H4 (cell line): ENCODE measurements at regions not wholly inside any gene's neighbourhood (a gene's known extent, or its start where the extent isn't known, plus 50 kb on each side); places are given as distances from the start of the nearest gene placed in this dataset.
"Not testable (repeated sequence)": the region's sequence is repeated elsewhere in the genome, so short reads cannot be mapped to it uniquely, and the experiment has no call there.

ENCODE experiments used
- DNase-seq: peaks from one replicate; pipeline ENCODE4 v3.0.0-alpha.2; 2015; ENCODE audit warnings: low spot score

DNA sequence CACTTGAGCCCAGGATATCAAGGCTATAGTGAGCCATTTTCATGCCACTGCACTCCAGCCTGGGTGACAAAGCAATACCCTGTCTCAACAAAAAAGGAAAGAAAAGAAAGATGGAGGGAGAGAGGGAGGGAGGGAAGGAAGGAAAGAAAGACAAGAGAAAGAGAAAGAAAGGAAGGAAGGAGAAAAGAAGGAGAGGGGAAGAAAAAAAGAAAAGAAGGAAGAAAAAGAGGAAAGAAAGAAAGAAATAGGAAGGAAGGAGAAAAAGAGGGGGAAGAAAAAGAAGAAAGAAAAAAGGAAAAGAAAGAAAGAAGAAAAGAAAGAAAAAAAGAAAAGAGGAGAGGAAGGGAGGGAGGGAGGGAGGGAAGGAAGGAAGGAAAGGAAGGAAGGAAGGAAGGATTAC, 321.5 kb upstream of the CNTNAP2 start:
- DNase-seq, result no peak

DNA sequence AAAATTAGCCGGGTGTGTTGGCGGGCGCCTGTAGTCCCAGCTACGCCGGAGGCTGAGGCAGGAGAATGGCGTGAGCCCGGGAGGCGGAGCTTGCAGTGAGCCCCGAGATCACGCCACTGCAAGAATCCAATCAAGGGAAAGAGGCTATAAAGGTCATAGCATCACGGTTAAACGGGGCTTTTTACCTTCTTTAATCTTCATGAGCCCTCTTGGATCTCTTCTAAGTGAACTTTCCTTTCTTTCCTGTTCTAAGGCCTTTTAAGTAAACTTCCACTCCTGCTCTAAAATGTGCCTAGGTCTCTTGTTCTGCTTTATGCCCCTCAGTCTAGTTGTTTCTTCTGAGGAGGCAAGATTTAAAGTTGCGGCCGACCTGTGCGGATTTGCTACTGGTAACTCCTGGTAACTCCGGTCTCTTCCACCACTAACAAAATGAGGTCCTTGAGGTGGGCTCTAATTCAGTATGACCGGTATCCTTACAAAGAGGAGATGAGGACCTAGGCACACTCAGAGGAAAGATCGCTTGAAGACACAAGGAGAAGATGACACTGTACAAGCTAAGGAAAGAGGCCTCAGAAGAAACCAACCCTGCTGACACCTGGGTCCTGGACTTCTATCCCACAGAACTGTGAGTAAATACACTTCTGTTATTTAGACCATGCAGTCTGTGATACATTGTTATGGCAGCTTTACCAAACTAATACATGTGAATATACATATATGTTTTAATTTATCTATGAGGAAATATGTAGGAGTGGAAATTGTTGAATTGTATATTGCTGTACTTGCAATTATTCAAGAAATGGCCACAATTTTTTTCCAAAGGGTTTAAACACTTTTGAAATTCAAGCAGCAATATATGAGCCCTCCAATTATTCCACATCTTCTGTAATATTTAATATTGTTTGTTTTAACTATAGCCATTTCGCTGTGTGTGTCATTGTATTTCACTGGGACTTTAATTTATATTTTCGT, 331.5 kb upstream of the CNTNAP2 start:
- DNase-seq, result no peak

DNA sequence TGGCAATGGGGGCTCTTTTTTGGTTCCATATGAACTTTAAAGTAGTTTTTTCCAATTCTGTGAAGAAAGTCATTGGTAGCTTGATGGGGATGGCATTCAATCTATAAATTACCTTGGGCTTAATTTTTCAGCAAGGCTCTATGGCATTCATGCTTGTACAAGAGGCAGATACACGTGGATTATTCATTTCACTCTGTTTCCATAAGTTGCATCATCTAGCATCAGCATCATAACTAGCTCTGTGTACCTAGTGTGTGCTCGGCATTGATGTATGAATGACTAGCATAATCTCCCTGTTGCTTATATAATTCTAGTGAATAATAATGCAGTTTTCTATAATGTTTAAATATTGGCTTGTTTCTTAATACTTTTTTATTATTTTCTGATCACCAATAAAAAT, 335.2 kb upstream of the CNTNAP2 start:
- not testable (repeated sequence) for DNase-seq

DNA sequence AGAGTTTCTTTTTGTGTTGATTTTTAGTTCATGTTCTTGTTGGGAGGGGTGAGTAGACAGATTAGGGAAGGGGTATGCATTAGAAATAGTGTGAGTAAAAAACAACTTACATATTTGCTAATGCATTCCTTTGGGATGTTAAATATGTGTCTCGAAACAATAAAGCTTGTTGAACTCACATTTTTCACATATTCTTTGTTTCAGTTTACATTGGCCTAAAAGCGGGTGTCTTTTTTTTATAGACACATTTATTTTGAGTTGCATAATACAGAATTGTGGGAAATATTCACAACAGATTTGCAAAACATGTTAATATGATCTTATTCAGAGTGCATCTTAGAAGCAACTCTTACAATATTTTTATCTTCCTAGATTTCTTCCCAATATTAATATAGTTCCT, 337.5 kb upstream of the CNTNAP2 start:
- no peak for DNase-seq

DNA sequence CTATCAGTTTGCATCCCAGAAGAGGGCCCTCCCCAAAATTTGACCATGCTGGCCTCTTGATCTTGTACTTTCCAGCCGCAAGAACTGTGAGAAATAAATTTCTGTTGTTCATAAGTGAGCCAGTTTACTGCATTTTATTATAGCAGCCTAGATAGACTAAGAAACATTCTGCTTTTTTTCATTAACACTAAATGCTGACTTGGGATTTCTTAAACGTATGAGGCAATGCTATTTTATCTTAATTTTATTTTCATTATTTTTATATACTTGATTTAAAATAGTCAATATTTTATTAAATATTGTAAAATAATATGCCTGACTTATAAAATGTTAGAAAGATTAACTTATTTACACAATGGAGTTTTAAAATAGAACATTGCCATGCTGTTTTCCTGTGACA, 341.8 kb upstream of the CNTNAP2 start:
- DNase-seq, result no peak

DNA sequence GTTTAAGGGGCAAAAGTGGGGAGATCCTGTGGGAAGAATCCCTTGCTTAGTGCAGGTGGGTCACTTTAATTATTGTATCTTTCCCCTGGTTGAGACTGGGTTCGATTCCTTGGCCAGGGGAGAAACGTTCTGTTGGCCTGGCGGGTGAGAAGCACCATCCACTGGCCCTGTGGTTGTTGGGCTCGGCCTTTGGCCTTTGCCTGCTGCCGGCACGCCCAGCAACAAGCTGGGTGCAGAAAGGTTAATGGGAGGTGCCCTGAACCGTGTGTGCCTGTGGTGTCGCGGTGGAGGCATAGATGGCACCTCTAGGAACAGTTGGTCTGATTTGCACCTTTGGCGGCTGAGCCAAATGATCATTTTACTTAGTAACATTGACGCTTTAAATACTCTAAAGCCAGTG, 363.6 kb upstream of the CNTNAP2 start:
- DNase-seq, result no peak

DNA sequence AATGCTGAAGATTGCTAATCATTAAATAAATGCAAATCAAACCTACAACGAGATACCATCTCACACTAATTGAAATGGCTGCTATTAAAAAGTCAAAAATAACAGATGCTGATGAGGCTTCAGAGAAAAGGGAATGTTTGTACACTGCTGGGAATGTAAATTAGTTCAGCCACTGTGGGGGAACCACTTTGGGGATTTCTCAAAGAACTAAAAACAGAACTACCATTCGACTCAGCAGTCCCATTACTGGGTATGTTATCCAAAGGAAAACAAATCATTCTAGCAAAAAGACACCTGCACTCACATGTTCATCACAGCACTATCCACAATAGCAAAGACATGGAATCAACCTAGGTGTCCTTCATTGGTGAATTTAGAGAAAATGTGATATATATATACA, 379.0 kb upstream of the CNTNAP2 start:
- no peak for DNase-seq

DNA sequence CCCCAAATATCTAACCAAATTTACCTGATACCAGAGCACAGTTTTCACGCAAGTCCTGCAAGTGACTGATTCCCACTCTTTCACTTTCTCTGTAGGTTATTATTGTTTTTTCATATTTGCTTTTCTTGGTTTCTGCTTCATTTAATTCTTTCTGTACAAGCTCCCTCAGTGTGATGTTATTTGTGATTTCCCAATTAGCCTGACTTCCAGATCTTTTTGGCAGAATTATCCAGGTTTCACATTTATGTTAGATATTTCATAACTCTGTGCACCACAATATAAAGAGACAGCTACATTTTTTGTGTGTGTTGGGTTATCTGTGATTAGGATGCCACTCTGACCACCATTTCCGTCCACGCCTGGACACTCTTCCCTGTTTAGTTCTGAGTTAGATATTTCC, 381.5 kb upstream of the CNTNAP2 start:
- DNase-seq, result no peak

DNA sequence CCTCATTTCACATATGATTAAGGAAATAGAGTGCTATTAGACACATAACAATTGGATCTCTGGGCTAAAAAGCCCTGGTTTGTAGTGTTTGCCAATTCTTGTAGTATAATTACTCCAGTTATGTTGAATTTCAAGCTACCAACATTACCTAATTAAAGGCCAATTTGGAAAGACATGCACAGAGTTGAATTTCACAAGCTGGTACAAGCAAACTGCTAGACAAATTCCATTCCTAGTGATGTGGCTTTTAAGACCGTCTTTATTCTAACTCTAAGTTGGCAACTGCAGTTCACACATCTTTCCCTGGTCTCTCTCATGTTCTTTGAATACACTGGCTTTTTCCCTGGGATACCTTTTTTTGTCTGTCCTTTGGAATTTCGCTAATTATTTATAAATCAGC, 384.1 kb upstream of the CNTNAP2 start:
- DNase-seq, result no peak

DNA sequence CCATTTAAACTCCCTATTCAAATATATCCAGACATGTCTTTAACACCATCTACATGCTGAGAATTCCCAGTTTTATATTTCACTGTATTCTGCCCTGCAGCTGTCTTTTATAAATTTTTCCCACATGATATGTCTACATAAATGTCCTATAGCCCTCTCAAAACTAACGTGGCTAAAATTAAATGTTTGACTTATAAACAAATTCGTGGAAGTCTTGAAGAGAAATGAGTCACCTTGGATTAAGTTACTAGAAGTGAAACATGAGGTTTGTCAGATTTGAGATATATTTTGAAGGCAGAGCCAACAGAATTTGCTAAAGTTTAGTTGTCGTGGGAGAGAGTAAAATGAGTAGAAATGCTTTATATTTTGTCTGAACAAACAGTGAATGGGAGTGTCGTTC, 386.9 kb upstream of the CNTNAP2 start:
- DNase-seq, result peak; percentile 67

DNA sequence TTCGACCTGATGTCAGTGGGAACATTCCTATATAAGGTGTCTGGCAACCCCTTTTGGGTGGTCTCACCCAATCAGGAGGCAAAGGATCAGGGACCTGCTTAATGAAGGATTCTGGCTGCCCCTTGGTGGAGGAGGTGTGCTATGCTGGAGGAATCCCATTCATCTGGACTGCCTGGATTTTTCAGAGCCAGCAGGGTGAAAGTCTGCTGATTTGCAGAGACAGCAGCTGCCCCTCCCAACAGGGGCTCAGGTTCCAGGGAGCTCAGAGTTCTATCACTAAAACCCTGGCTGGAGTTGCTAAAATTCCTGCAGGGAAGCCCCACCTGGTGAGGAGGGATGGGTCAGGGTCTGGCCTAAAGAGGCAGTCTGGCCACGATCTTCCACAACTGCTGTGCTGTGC, 398.5 kb upstream of the CNTNAP2 start:
- no peak for DNase-seq

DNA sequence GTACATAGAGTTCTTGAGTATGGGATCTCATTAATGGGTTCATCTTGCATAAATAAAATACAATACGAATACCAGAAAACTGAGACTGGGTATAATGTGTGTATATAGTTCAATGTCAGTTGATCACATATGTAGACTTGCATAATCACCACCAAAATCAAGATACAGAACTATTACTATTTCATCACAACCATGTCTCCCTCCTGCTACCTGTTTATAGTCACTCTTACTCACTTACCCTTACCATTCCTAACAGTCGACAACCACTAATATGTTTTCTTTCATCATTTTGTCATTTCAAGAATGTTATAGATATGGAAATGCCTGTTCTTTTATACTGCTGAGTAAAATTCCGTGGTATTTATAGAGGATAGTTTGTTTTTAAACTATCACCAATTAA, 416.1 kb upstream of the CNTNAP2 start:
- DNase-seq, result no peak

DNA sequence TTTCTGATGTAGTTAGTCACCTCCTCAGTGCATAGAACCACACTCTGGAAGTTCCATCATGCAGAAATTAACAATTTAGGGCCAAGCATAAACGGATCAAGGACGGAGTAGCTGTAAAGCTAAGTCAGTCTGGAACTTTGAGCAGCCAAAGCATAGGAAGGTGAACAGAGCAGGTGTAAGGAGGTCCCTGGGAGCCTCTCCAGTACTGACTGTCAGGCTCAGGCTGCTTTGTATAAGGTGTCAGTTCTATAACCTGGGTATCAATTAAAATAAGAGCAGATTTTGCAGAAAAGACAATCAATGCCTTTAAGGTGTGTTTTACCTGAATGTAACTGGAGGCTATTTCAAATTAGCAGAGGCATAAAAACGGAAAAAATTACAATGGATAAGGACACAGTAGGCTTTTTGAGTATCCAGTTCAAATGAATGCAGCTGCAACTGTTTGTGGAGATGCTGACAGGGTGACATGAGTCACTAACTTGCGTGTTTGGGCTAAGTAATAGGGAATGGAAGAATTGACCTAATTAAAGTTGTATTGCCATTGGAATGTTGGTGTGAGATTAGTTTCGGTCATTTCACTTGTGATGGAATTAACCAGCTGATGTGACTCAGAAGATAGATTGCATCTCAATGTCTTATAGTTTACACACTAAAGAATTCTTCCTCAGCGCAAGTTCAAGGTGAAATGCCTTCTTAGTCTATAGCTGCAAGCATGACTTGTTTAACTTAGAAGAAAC, 417.9 kb upstream of the CNTNAP2 start:
- peak; percentile 80 for DNase-seq

DNA sequence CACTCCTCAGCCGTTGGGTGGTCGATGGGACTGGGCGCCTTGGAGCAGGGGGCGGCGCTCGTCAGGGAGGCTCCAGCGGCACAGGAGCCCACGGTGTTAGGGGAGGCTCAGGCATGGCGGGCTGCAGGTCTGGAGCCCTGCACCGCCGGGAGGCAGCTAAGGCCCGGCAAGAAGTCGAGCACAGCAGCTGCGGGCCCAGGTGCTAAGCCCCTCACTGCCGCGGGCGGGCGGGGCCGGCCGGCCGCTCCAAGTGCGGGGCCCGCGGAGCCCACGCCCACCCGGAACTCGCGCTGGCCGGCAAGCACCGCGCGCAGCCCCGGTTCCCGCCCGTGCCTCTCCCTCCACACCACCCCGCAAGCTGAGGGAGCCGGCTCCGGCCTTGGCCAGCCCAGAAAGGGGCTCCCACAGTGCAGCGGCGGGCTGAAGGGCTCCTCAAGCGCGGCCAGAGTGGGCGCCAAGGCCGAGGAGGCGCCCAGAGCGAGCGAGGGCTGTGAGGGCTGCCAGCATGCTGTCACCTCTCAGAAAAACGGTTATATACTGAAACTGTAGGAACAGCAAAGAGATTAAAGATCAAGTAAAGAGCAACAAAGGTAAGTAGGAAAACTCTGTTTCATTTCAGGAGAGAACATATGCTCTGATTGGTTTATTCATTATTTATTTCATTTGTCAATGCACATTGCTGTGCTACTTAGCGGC, 419.0 kb upstream of the CNTNAP2 start:
- not testable (repeated sequence) for DNase-seq

DNA sequence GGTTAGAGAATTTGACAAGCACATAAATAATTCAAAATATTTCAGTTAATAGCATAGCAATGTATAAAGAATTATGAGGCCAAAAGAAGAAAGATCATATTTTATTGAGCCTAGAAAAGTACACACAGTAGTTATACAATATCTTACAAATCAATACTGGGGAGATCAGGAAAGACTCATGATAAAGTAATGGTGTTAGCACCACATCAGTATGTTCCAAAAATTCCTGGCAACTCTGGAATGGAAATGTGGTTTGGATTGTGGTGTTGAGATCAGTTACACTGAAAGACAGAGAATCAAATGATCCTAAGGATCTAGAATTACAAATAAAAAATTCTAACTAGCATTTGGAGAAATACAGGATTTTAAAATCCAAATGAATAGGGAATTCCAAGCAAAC, 420.5 kb upstream of the CNTNAP2 start:
- DNase-seq, result no peak

DNA sequence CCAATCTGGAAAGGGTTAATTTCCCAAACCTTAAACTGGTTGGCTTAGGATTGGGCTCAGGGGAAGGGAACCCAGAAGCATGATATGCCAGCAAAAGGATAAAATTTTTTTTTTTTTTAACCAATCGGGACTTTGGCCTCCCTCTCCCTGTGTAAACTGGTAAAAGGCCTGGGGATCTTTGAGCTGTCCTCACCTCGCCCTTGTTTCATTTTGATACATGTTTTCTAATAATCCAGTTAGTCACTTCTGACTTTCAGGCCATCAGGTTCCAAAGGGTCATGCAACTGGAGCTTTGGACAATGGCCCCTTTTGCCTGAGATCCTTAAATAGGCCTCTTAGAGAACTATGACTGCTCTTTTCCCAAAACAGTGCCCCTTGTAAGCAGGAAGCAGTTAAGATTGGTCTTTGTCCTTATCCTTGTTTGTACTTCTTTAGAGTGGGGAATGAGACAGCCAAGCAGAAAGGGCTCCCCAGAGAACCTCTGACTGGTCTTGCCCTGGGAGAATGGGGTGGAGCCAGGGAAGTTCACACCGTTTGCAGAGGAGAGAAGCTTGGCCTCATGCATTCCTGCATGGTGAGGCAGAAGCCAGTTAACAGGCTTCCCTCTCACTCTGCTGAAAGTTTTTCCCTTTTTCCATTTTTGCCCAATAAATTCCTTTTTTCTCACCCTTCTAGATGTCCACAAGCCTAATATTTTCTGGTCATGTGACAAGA, 424.2 kb upstream of the CNTNAP2 start:
- peak; percentile 51 for DNase-seq

DNA sequence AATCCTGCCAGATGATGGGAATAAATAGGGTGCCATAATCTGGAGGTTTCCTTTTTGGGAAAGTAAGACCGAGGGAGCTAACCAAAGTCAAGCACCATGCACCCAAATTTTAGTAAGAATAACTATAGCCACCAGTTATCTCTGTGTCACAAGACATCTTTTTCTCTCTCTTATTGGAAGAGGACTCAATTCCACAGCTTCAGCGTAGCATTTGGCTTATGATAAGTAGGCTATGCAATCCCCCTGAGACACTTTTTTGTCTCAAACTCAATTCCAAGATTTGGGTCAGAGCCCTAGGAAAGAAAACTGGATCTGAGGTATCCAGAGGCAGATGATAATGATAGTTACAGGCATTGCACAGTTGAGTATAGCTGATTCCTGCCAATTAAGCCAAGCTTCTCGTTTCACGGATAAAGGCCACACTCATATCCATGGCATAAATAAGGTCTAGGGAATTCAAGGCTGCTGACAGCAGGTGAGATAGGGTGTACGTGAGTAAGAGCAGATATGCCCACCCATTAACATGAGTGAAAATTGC, 425.2 kb upstream of the CNTNAP2 start:
- DNase-seq, result no peak

DNA sequence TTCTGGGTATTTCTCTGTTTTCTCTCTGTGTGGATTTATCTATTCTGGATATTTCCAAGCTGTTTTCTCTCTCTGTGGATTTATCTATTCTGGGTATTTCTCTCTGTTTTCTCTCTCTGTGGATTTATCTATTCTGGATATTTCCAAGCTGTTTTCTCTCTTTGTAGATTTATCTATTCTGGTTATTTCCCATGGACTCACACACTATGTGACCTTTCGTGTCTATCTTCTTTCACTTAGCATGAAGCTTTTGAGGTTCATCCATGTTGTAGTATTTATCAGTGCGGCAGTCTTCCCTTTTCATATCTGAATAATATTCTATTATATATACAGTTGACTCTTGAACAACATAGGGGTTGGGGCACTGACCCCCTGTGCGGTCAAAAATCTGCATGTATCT, 435.0 kb upstream of the CNTNAP2 start:
- no peak for DNase-seq

DNA sequence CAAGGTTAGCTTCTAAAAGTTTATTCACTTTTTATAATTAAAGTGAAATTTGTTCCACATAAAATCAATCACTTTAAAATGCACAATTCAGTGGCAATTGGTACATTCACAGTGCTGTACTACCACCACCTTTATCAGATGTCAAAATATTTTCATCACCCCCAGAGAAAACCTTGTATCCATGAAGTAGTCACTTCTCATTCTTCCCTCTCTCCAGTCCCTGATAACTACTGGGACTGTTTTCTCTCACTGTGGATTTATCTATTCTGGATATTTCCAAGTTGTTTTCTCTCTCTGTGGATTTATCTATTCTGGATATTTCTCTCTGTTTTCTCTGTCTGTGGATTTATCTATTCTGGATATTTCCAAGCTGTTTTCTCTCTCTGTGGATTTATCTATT, 435.4 kb upstream of the CNTNAP2 start:
- no peak for DNase-seq

DNA sequence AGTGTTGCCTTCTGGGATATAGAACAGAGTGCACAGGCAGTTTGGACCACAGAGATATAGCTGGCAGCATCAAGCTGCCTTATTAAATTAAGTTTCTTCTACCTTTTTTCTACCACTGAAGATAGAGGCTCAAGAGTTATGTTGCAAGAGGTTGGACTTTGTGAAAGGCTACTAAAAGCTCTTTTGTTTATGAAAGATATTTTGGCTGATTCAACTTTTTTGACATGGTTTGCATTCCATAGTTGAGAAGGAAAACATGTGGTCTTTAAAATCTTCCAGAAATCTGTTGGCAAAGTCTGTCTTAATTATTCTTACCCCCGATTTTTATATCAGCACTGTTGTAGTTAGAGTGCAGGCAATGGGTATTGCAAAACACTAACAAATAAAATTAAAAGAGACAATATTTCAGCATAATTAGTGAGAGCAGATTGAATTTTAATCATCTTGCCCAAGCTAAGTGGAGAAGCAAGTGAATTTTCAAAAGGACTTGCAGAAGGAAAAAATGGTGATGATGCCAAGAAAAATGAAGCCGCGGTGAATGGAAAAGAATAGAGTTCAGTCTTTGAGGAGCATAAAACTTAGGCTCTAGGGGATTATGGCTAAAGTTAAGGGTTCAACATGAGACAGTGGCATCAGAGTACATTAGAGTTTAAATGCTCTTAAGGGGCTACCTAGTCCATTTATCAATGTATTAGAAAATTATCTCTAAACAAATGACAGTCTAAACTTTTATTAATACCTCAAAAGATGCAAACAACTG, 450.9 kb upstream of the CNTNAP2 start:
- DNase-seq, result no peak

DNA sequence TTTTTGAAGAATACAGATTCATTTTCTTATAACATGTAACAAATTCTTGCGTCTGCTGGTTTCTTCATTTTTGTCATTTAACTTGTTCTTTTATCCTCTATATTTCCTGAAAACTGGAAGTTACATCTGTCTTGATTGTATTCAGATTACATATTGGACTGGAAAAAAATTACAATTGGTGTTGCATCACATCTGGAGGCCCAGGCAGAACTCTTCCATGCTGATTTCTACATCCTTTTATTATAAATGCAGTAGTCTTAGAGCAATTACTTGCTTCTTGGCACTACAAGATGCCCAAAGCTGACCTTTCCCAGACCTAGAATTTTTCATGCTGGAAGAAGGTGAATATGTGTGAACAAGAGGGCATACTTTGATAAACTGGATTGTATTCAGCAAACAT, 460.9 kb upstream of the CNTNAP2 start:
- no peak for DNase-seq
